Neural progenitor cell (in vitro differentiated cells): ENCODE measurements at regions not wholly inside any gene's neighbourhood (a gene's known extent, or its start where the extent isn't known, plus 50 kb on each side); places are given as distances from the start of the nearest gene placed in this dataset.

Experiments used
- EZH2 ChIP-seq: fragments of 200-600 bp; sonication (generic); IDR thresholded peaks from 2 replicates; pipeline ENCODE4 v1.6.1; 2017; ENCODE audit warnings: antibody characterized with exemption, mild to moderate bottlenecking, moderate library complexity
- EZH2phosphoT487 ChIP-seq: fragments of 200-600 bp; sonication (generic); IDR thresholded peaks from 2 replicates; pipeline ENCODE4 v1.6.1; 2017; ENCODE audit warnings: antibody characterized with exemption
- TF ChIP-seq, protein P1 (sequence below): fragments of 200-600 bp; sonication (generic); IDR thresholded peaks from 2 replicates; pipeline ENCODE4 v1.5.1; 2017; ENCODE audit warnings: antibody characterized with exemption, mild to moderate bottlenecking

GRCh38 chrX:43456906-43457305 is 199.2 kb upstream of the MAOA start:
- TF ChIP-seq, protein P1, sequence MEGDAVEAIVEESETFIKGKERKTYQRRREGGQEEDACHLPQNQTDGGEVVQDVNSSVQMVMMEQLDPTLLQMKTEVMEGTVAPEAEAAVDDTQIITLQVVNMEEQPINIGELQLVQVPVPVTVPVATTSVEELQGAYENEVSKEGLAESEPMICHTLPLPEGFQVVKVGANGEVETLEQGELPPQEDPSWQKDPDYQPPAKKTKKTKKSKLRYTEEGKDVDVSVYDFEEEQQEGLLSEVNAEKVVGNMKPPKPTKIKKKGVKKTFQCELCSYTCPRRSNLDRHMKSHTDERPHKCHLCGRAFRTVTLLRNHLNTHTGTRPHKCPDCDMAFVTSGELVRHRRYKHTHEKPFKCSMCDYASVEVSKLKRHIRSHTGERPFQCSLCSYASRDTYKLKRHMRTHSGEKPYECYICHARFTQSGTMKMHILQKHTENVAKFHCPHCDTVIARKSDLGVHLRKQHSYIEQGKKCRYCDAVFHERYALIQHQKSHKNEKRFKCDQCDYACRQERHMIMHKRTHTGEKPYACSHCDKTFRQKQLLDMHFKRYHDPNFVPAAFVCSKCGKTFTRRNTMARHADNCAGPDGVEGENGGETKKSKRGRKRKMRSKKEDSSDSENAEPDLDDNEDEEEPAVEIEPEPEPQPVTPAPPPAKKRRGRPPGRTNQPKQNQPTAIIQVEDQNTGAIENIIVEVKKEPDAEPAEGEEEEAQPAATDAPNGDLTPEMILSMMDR, result no peak
- TF ChIP-seq EZH2 (no peak), EZH2phosphoT487 (no peak)
